CD4-positive, alpha-beta T cell treated with Interleukin-6 at 100 ng/mL for 8 hours (primary cell): ENCODE measurements at regions not wholly inside any gene's neighbourhood (a gene's known extent, or its start where the extent isn't known, plus 50 kb on each side); places are given as distances from the start of the nearest gene placed in this dataset.

Experiments
- DNase-seq: peaks from one replicate; pipeline ENCODE4 v3.0.0-alpha.2; 2020; ENCODE audit warnings: mixed read lengths, low spot score

GRCh38 chr20:10998476-10998875, 324.7 kb upstream of the JAG1 start:
- no peak for DNase-seq

- no peak for DNase-seq
Observed at GRCh38 chr20:11000416-11000815, 326.6 kb upstream of the JAG1 start.

- DNase-seq = no peak
Observed at GRCh38 chr20:11001302-11001701, 327.5 kb upstream of the JAG1 start.

GRCh38 chr20:11001764-11002540, 328.2 kb upstream of the JAG1 start:
- DNase-seq = no peak

GRCh38 chr20:11003341-11003740, 329.5 kb upstream of the JAG1 start:
- no peak for DNase-seq

GRCh38 chr20:11008444-11009033, 334.7 kb upstream of the JAG1 start:
- DNase-seq = no peak

- no peak for DNase-seq
Observed at GRCh38 chr20:11011653-11012052, 337.9 kb upstream of the JAG1 start.

GRCh38 chr20:11012975-11013374, 339.2 kb upstream of the JAG1 start:
- DNase-seq = no peak

- DNase-seq = no peak
Observed at GRCh38 chr20:11013801-11014200, 340.0 kb upstream of the JAG1 start.

- no peak for DNase-seq
Observed at GRCh38 chr20:11015440-11015839, 341.6 kb upstream of the JAG1 start.

- no peak for DNase-seq
Observed at GRCh38 chr20:11017446-11017845, 343.6 kb upstream of the JAG1 start.

- DNase-seq = no peak
Observed at GRCh38 chr20:11018668-11019170, 344.9 kb upstream of the JAG1 start.

GRCh38 chr20:11020712-11021111, 346.9 kb upstream of the JAG1 start:
- no peak for DNase-seq

- DNase-seq = no peak
Observed at GRCh38 chr20:11027224-11027623, 353.4 kb upstream of the JAG1 start.

- no peak for DNase-seq
Observed at GRCh38 chr20:11030351-11030750, 356.6 kb upstream of the JAG1 start.

- no peak for DNase-seq
Observed at GRCh38 chr20:11031300-11031699, 357.5 kb upstream of the JAG1 start.

- DNase-seq = no peak
Observed at GRCh38 chr20:11032611-11033010, 358.8 kb upstream of the JAG1 start.

GRCh38 chr20:11034025-11034424, 360.2 kb upstream of the JAG1 start:
- DNase-seq = no peak

- no peak for DNase-seq
Observed at GRCh38 chr20:11035211-11035610, 361.4 kb upstream of the JAG1 start.

- DNase-seq = no peak
Observed at GRCh38 chr20:11041396-11041795, 367.6 kb upstream of the JAG1 start.

GRCh38 chr20:11043001-11043400, 369.2 kb upstream of the JAG1 start:
- DNase-seq = no peak

- DNase-seq = no peak
Observed at GRCh38 chr20:11044561-11044960, 370.8 kb upstream of the JAG1 start.

GRCh38 chr20:11045412-11046175, 371.8 kb upstream of the JAG1 start:
- no peak for DNase-seq
